SU-DHL-6 (cell line): ENCODE measurements at regions not wholly inside any gene's neighbourhood (a gene's known extent, or its start where the extent isn't known, plus 50 kb on each side); places are given as distances from the start of the nearest gene placed in this dataset.

Experiments used
- H2AFZ ChIP-seq: fragments of 200-600 bp; sonication (generic); 2 replicates; pipeline ENCODE4 v1.6.1; 2014; ENCODE audit warnings: low read depth, mild to moderate bottlenecking, moderate library complexity, mixed read lengths, antibody characterized with exemption, low read length; ENCODE audit not compliant: severe bottlenecking
- H3F3A ChIP-seq: fragments of 200-600 bp; shearing (Covaris generic); 2 replicates; pipeline ENCODE4 v1.6.0; 2016; ENCODE audit warnings: antibody characterized with exemption, mild to moderate bottlenecking; ENCODE audit not compliant: insufficient read depth
- H3K27ac ChIP-seq: fragments of 200-600 bp; sonication (generic); 2 replicates; pipeline ENCODE4 v1.5.1; 2016; ENCODE audit warnings: low read depth, mild to moderate bottlenecking, low read length, moderate library complexity, mixed read lengths
- H3K27me3 ChIP-seq: fragments of 200-600 bp; sonication (generic), shearing (Covaris generic); 2 replicates; pipeline ENCODE4 v1.6.0; 2014; ENCODE audit warnings: mild to moderate bottlenecking, low read length
- H3K36me3 ChIP-seq: fragments of 200-600 bp; sonication (generic); 2 replicates; pipeline ENCODE4 v1.6.1; 2014; ENCODE audit warnings: mild to moderate bottlenecking, low read length, mixed read lengths
- H3K4me2 ChIP-seq: fragments of 300-600, 200-600 bp; shearing (Covaris generic), sonication (generic); 2 replicates; pipeline ENCODE4 v1.6.0; 2014; ENCODE audit warnings: low read length, low read depth, mild to moderate bottlenecking; ENCODE audit not compliant: poor library complexity, severe bottlenecking
- H3K4me3 ChIP-seq: fragments of 200-600 bp; sonication (generic); 2 replicates; pipeline ENCODE4 v1.5.1; 2014; ENCODE audit warnings: antibody characterized with exemption, low read length, mild to moderate bottlenecking, mixed read lengths; ENCODE audit not compliant: insufficient read depth, poor library complexity, severe bottlenecking
- H3K79me2 ChIP-seq: fragments of 200-600 bp; sonication (generic); 2 replicates; pipeline ENCODE4 v1.6.1; 2014; ENCODE audit warnings: mild to moderate bottlenecking, low read length, moderate library complexity; ENCODE audit not compliant: insufficient read depth
- H3K9ac ChIP-seq: fragments of 200-600 bp; sonication (generic); 2 replicates; pipeline ENCODE4 v1.7.0; 2014; ENCODE audit warnings: mild to moderate bottlenecking, low read length
- H3K9me2 ChIP-seq: fragments of 200-600 bp; sonication (generic); replicated peaks from 2 replicates; pipeline ENCODE4 v1.6.1; 2014; ENCODE audit warnings: low read length; ENCODE audit not compliant: insufficient read depth
- H3K9me3 ChIP-seq: fragments of 200-600 bp; sonication (generic); 2 replicates; pipeline ENCODE4 v1.6.1; 2014; ENCODE audit warnings: low read length, mixed read lengths; ENCODE audit not compliant: insufficient read depth
- H4K20me1 ChIP-seq: fragments of 200-600 bp; sonication (generic); 2 replicates; pipeline ENCODE4 v1.6.1; 2014; ENCODE audit warnings: low read depth, mild to moderate bottlenecking, antibody characterized with exemption, low read length, moderate library complexity, mixed read lengths
- EZH2phosphoT487 ChIP-seq: fragments of 200-600 bp; sonication (generic), shearing (Covaris generic); conservative IDR thresholded peaks from 2 replicates; pipeline ENCODE4 v1.6.1; 2018; ENCODE audit warnings: mild to moderate bottlenecking, antibody characterized with exemption, low read length, moderate library complexity, mixed read lengths
- TF ChIP-seq, protein P1 (sequence below): fragments of 200-600 bp; sonication (generic); IDR thresholded peaks from one replicate; pipeline ENCODE4 v1.5.1; 2017; ENCODE audit warnings: antibody characterized with exemption, mild to moderate bottlenecking, low read length, moderate library complexity; ENCODE audit not compliant: insufficient read depth, poor library complexity, severe bottlenecking

GRCh38 chr11:64443001-64443400 lies 84.0 kb downstream of the RPS6KA4 start:
- no peaks in the 10 kb centered on the region for H3F3A ChIP-seq
- no peaks in the 10 kb centered on the region for H3K79me2 ChIP-seq
- no peaks in the 10 kb centered on the region for H3K9me3 ChIP-seq
- H3K9me2 ChIP-seq, result no peaks in the 10 kb centered on the region
- TF ChIP-seq, protein P1, sequence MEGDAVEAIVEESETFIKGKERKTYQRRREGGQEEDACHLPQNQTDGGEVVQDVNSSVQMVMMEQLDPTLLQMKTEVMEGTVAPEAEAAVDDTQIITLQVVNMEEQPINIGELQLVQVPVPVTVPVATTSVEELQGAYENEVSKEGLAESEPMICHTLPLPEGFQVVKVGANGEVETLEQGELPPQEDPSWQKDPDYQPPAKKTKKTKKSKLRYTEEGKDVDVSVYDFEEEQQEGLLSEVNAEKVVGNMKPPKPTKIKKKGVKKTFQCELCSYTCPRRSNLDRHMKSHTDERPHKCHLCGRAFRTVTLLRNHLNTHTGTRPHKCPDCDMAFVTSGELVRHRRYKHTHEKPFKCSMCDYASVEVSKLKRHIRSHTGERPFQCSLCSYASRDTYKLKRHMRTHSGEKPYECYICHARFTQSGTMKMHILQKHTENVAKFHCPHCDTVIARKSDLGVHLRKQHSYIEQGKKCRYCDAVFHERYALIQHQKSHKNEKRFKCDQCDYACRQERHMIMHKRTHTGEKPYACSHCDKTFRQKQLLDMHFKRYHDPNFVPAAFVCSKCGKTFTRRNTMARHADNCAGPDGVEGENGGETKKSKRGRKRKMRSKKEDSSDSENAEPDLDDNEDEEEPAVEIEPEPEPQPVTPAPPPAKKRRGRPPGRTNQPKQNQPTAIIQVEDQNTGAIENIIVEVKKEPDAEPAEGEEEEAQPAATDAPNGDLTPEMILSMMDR, result no peak
- TF ChIP-seq EZH2phosphoT487, result no peak
- no peak overlapping the region for H3K9ac ChIP-seq
- no peaks in the 10 kb centered on the region for H3K27me3 ChIP-seq
- H4K20me1 ChIP-seq, result no peaks in the 10 kb centered on the region
- H2AFZ ChIP-seq, result no peak overlapping the region
- H3K4me2 ChIP-seq, result no peak overlapping the region
- no peaks in the 10 kb centered on the region for H3K36me3 ChIP-seq
- H3K27ac ChIP-seq, result no peak overlapping the region
- H3K4me3 ChIP-seq, result no peak overlapping the region

DNA sequence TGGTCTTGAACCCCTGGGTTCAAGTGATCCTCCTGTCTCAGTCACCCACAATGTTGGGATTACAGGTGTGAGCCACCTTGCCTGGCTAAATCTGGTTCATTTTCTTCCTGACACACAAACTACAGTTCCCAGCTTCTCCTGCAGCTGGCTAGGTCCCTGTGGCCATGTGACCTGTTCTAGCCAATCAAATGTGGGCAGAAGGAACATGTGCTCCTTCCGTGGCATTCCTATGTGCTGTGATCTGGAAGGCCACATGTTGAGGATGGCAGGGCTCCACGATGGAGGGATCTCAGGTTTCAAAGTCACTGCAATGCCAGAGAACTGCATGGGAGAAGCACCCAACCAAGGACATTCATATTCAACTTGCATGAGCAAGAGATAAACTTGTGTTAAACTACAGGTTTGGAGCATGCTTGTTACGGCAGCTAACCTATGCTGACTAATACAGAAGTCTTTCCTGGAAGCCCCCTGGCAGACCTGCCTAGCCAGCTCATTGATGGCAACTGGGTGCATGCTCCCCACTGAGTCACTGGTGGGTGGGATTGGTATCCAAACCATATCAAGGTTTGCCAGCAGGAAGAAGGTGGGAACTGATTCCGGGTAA lies 86.0 kb downstream of the RPS6KA4 start:
- no peaks in the 10 kb centered on the region for H3K9me2 ChIP-seq
- H3K4me3 ChIP-seq, result no peak overlapping the region
- no peaks in the 10 kb centered on the region for H4K20me1 ChIP-seq
- no peaks in the 10 kb centered on the region for H3K79me2 ChIP-seq
- no peaks in the 10 kb centered on the region for H3F3A ChIP-seq
- TF ChIP-seq, protein P1, result no peak
- no peak for TF ChIP-seq EZH2phosphoT487
- H3K9me3 ChIP-seq, result no peaks in the 10 kb centered on the region
- H3K4me2 ChIP-seq, result no peak overlapping the region
- H2AFZ ChIP-seq, result no peak overlapping the region
- H3K9ac ChIP-seq, result no peak overlapping the region
- H3K36me3 ChIP-seq, result no peaks in the 10 kb centered on the region
- H3K27me3 ChIP-seq, result no peaks in the 10 kb centered on the region
- no peak overlapping the region for H3K27ac ChIP-seq

- H3K36me3 ChIP-seq, result no peaks in the 10 kb centered on the region
- no peak overlapping the region for H3K9ac ChIP-seq
- H4K20me1 ChIP-seq, result no peaks in the 10 kb centered on the region
- no peaks in the 10 kb centered on the region for H3K9me3 ChIP-seq
- no peak overlapping the region for H3K4me3 ChIP-seq
- H3K27me3 ChIP-seq, result no peaks in the 10 kb centered on the region
- no peak for TF ChIP-seq EZH2phosphoT487
- TF ChIP-seq, protein P1, result no peak
- H3K9me2 ChIP-seq, result no peaks in the 10 kb centered on the region
- H2AFZ ChIP-seq, result no peak overlapping the region
- no peaks in the 10 kb centered on the region for H3K79me2 ChIP-seq
- no peaks in the 10 kb centered on the region for H3F3A ChIP-seq
- no peak overlapping the region for H3K27ac ChIP-seq
- H3K4me2 ChIP-seq, result no peak overlapping the region
These were observed 86.7 kb downstream of the RPS6KA4 start for GRCh38 chr11:64445651-64446050.
